Right atrium auricular region (tissue), 2 donors: ENCODE measurements at regions not wholly inside any gene's neighbourhood (a gene's known extent, or its start where the extent isn't known, plus 50 kb on each side); places are given as distances from the start of the nearest gene placed in this dataset.
A peak's percentile ranks its signal among the peaks of the same experiment; 100 is the strongest.

Experiments
- DNase-seq: peaks from one replicate; pipeline ENCODE4 v3.0.0-alpha.2; 2019; ENCODE audit warnings: low spot score
- H3K27ac ChIP-seq, 2 donors: fragments of 200-600 bp; sonication (generic); 1 replicate in 1 of 2; 2 replicates in 1 of 2; pipeline ENCODE4 v1.5.1; 2016 to 2019
- H3K27me3 ChIP-seq, 2 donors: fragments of 200-600 bp; sonication (generic); one replicate each; pipeline versions ENCODE4 v1.5.1 to v1.6.0; 2017 to 2019
- H3K36me3 ChIP-seq: fragments of 200-600 bp; sonication (generic); one replicate; pipeline ENCODE4 v1.5.1; 2016
- H3K4me1 ChIP-seq, 2 donors: fragments of 200-600 bp; sonication (generic); one replicate each; pipeline versions ENCODE4 v1.5.1 to v1.6.0; 2017 to 2019
- H3K4me3 ChIP-seq, 2 donors: fragments of 200-600 bp; sonication (generic); 1 replicate in 1 of 2; 2 replicates in 1 of 2; pipeline ENCODE4 v1.5.1; 2017 to 2019; ENCODE audit warnings: mild to moderate bottlenecking in 1 of 2, moderate library complexity in 1 of 2
- H3K9me3 ChIP-seq, 2 donors: fragments of 200-600 bp; sonication (generic); one replicate each; pipeline ENCODE4 v1.5.1; 2019
- TF ChIP-seq, protein P1 (sequence below), 2 donors: fragments of 200-600 bp; sonication (generic); IDR thresholded peaks; one replicate each; pipeline ENCODE4 v1.5.1; 2019; ENCODE audit warnings: antibody characterized with exemption in 2 of 2

GRCh38 chr7:15764010-15764409 is 77.5 kb upstream of the MEOX2 start:
- Histone ChIP-seq H3K4me1 (no peaks in the 10 kb centered on the region), H3K27me3 (no peaks in the 10 kb centered on the region), H3K27ac (peak overlapping the region in 1 of 2 donors; percentile 30), H3K9me3 (no peaks in the 10 kb centered on the region), H3K4me3 (no peak overlapping the region), H3K36me3 (no peaks in the 10 kb centered on the region)
- TF ChIP-seq, protein P1, sequence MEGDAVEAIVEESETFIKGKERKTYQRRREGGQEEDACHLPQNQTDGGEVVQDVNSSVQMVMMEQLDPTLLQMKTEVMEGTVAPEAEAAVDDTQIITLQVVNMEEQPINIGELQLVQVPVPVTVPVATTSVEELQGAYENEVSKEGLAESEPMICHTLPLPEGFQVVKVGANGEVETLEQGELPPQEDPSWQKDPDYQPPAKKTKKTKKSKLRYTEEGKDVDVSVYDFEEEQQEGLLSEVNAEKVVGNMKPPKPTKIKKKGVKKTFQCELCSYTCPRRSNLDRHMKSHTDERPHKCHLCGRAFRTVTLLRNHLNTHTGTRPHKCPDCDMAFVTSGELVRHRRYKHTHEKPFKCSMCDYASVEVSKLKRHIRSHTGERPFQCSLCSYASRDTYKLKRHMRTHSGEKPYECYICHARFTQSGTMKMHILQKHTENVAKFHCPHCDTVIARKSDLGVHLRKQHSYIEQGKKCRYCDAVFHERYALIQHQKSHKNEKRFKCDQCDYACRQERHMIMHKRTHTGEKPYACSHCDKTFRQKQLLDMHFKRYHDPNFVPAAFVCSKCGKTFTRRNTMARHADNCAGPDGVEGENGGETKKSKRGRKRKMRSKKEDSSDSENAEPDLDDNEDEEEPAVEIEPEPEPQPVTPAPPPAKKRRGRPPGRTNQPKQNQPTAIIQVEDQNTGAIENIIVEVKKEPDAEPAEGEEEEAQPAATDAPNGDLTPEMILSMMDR (IDR thresholded peaks at IDR 0.05) = no peak
- DNase-seq = no peak

DNA sequence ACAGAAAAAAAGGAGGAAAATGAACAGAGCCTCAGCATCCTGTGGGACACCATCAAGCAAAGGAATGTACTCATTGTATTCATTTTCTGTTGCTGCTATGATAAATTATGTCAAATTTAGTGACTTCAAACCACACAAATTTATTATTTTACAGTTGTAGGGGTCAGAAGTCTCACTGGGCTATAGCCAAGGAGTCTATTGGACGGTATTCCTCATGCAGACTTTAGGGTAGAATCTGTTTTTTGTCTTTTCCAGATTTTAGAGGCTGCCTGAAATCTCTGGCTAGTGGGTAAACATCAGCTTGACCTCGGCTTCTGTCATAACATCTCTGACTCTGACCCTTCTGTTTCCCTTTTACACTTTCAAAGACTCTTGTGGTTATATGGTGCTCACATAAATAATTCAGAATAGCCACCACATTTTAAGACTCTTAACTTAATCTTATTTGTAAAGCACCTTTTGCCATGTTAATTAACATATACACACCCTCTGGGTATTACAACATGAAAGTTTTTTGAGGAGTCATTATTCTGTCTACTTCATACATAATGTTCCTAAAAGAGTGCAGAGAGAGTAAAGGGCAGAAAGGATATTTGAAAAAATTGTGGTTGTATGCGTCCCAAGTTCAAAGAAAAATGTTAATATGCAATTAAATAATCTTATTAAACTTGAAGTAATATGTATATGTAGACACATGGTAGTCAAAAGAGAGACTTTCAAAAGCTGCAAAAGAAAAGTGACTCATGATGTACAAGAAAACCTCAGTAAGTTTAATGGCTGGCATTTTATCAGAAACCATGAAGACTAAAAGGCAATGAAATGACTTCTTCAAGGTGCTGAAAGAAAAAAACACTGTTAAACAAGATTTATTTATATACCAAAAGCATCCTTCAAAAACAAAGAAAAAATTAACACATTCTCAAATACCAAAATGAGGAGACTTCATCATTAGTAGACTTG is 70.8 kb upstream of the MEOX2 start:
- no peak for DNase-seq
- Histone ChIP-seq H3K27ac (no peak overlapping the region), H3K9me3 (no peaks in the 10 kb centered on the region), H3K4me1 (peaks cover 0 to 5% of the 10 kb centered on the region in 2 donors), H3K36me3 (no peaks in the 10 kb centered on the region), H3K4me3 (no peak overlapping the region), H3K27me3 (no peaks in the 10 kb centered on the region)
- TF ChIP-seq, protein P1 (IDR thresholded peaks at IDR 0.05) = no peak

DNA sequence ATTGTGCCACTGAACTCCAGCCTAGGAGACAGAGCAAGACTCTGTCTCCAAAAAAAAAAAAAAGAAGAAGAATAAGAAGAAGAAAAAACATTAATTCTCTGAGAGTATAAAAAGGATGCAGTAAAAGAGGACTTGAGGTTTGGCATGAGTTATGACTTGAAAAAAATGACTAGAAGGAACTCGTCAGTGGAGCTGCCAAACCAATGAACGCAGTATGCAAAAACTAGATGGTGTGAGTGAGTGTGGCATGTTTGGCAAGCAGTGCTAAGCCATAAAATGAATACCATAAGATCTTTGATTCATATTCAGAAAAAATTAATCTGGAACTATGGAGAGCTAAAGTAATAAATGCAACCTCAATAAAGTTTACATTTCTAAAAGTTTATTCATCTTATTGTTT is 68.6 kb upstream of the MEOX2 start:
- TF ChIP-seq, protein P1 (IDR thresholded peaks at IDR 0.05) = no peak
- no peak for DNase-seq
- Histone ChIP-seq H3K27ac (no peak overlapping the region), H3K4me3 (no peak overlapping the region), H3K27me3 (no peaks in the 10 kb centered on the region), H3K4me1 (peaks cover 0 to 22% of the 10 kb centered on the region in 2 donors), H3K9me3 (no peaks in the 10 kb centered on the region), H3K36me3 (no peaks in the 10 kb centered on the region)

DNA sequence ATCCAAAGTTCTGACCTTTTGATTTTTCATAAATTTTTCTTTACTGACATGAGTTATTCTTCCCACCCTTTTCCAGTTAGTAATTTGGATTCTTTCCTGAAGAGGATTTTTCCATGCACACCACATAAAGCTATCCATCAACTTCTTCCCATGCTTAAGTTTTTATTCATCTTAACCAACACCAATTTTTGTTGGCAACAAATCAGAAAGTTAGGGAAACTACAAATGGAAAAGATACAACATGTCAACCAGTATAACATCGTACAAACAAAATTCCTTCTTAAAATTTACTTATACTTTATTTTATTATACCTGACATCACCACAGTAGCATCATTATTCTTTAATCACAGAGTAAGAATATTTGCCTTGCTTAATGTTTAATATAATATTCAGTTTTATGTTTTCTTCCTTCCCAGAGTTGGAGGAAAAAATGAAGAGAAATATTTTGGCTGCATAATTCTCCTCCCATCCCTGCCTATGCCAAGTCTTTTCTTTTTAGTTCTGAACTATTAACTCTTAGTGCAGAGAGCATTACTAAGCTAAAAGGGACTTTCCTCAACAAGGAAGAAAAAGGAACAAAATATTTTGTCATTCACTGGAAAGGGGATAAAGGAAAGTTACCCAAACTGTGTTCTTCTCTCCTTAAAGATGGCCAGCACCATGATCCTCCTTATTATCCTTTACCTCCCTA is 67.5 kb upstream of the MEOX2 start:
- H3K27ac ChIP-seq = no peak overlapping the region
- no peaks in the 10 kb centered on the region for H3K36me3 ChIP-seq
- no peaks in the 10 kb centered on the region for H3K27me3 ChIP-seq
- H3K4me1 ChIP-seq = peaks cover 0 to 22% of the 10 kb centered on the region in 2 donors
- TF ChIP-seq, protein P1 (IDR thresholded peaks at IDR 0.05) = no peak
- no peak for DNase-seq
- no peak overlapping the region for H3K4me3 ChIP-seq
- H3K9me3 ChIP-seq = no peaks in the 10 kb centered on the region

DNA sequence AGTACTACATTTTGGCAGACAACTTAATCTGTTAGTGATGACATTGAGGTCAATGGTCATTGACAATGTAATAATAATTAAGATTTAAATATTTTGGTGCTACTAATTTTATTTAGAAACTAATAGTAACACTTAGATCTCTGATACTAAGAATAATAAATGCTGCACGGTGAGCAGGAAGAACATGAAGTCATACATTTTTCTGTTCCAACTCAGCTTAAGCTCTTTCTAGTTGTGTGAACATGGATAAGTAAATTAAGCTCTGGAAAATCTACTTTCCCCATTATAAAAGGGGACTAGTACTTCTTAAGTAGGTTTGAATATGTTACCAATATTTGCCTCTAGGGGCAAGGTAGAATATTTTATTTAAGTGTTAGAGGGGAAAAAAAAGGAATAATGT is 65.9 kb upstream of the MEOX2 start:
- Histone ChIP-seq H3K4me1 (peaks cover 0 to 33% of the 10 kb centered on the region in 2 donors), H3K36me3 (no peaks in the 10 kb centered on the region), H3K9me3 (no peaks in the 10 kb centered on the region), H3K27ac (peak overlapping the region in 1 of 2 donors; percentile 69), H3K27me3 (no peaks in the 10 kb centered on the region), H3K4me3 (no peak overlapping the region)
- DNase-seq = no peak
- TF ChIP-seq, protein P1 (IDR thresholded peaks at IDR 0.05) = peak in 1 of 2 donors; percentile 14
